A673 (cell line): ENCODE measurements at regions not wholly inside any gene's neighbourhood (a gene's known extent, or its start where the extent isn't known, plus 50 kb on each side); places are given as distances from the start of the nearest gene placed in this dataset.

Source experiments
- BruUV-seq: library from RNA; stranded (reverse); fragments of 400-500 nt; replicated peaks from 2 replicates; lab custom pipeline; 2021; lab: Mats Ljungman, UMichigan
- CTCF ChIA-PET: fragments of 300-600 bp; sonication (Branson Sonifier 250); formaldehyde crosslinking; loops from one replicate; lab custom pipeline; 2022; ENCODE audit warnings: antibody characterized with exemption; lab: Charles Lee
- POLR2A ChIA-PET: fragments of 300-600 bp; sonication (Branson Sonifier 250); formaldehyde crosslinking; loops from one replicate; lab custom pipeline; 2022; ENCODE audit warnings: antibody characterized with exemption; ENCODE audit not compliant: low non-redundant PET; lab: Charles Lee
- DNase-seq: peaks from one replicate; pipeline ENCODE4 v3.0.0-alpha.2; 2015; ENCODE audit warnings: low spot score
- H3K27ac ChIP-seq: fragments of 200-600 bp; sonication (generic); 2 replicates; pipeline ENCODE4 v1.5.1; 2016; ENCODE audit warnings: mixed run types, low read depth, mild to moderate bottlenecking, mixed read lengths, antibody characterized with exemption, low read length; ENCODE audit not compliant: poor library complexity, severe bottlenecking
- H3K27me3 ChIP-seq: fragments of 200-600 bp; sonication (generic); replicated peaks from 2 replicates; pipeline ENCODE4 v1.6.1; 2017; ENCODE audit warnings: mixed run types, low read depth, mild to moderate bottlenecking, mixed read lengths, antibody characterized with exemption, low read length; ENCODE audit not compliant: insufficient read depth, poor library complexity
- H3K36me3 ChIP-seq: fragments of 200-600 bp; sonication (generic); 2 replicates; pipeline ENCODE4 v1.6.1; 2016; ENCODE audit warnings: mixed run types, mild to moderate bottlenecking, mixed read lengths, antibody characterized with exemption, low read length; ENCODE audit not compliant: insufficient read depth, poor library complexity, severe bottlenecking
- H3K4me1 ChIP-seq: fragments of 200-600 bp; sonication (generic); 2 replicates; pipeline ENCODE4 v1.6.1; 2017; ENCODE audit warnings: mixed run types, mild to moderate bottlenecking, mixed read lengths, antibody characterized with exemption, low read length; ENCODE audit not compliant: insufficient read depth, poor library complexity, severe bottlenecking
- H3K4me3 ChIP-seq: fragments of 200-600 bp; sonication (generic); 2 replicates; pipeline ENCODE4 v1.5.1; 2016; ENCODE audit warnings: low read depth, mixed run types, mild to moderate bottlenecking, mixed read lengths, low read length; ENCODE audit not compliant: poor library complexity, severe bottlenecking
- H3K9me3 ChIP-seq: fragments of 200-600 bp; sonication (generic); 2 replicates; pipeline ENCODE4 v1.6.1; 2016; ENCODE audit warnings: mixed run types, low read depth, mild to moderate bottlenecking, mixed read lengths, antibody characterized with exemption, low read length; ENCODE audit not compliant: poor library complexity, severe bottlenecking
- CTCF ChIP-seq: fragments of 300-800, 200-600 bp; sonication (generic); conservative IDR thresholded peaks from 2 replicates; pipeline ENCODE4 v1.5.1; 2017; ENCODE audit warnings: low read depth, mild to moderate bottlenecking, antibody characterized with exemption, low read length, moderate library complexity, mixed read lengths
- EZH2 ChIP-seq: fragments of 200-600 bp; sonication (generic); IDR thresholded peaks from 2 replicates; pipeline ENCODE4 v1.6.1; 2017; ENCODE audit warnings: borderline replicate concordance, low read depth, mild to moderate bottlenecking, mixed read lengths, antibody characterized with exemption, low read length; ENCODE audit not compliant: poor library complexity, severe bottlenecking
- intact Hi-C: fragments of 100-400 bp; cut with micrococcal nuclease; formaldehyde crosslinking; loops from one replicate; pipeline ENCODE4 v1.10.0; 2022; ENCODE audit not compliant: unreplicated experiment

GRCh38 chr11:130616573-130616972 lies 168.1 kb downstream of the ADAMTS15 start:
- TF ChIP-seq EZH2 (no peak), CTCF (no peak)
- Histone ChIP-seq H3K27me3 (peaks cover 9% of the 10 kb centered on the region), H3K4me1 (no peaks in the 10 kb centered on the region), H3K4me3 (no peak overlapping the region), H3K9me3 (no peaks in the 10 kb centered on the region), H3K36me3 (no peaks in the 10 kb centered on the region), H3K27ac (no peak overlapping the region)
- ChIA-PET POLR2A (no interaction called here), CTCF (no interaction called here)
- intact Hi-C loops = no loop called here
- no TSS peak for BruUV-seq
- no peak for DNase-seq

GRCh38 chr11:130617001-130617400 lies 168.6 kb downstream of the ADAMTS15 start:
- TF ChIP-seq EZH2 (no peak), CTCF (no peak)
- no peaks in the 10 kb centered on the region for H3K9me3 ChIP-seq
- H3K27ac ChIP-seq = no peak overlapping the region
- ChIA-PET POLR2A (no interaction called here), CTCF (no interaction called here)
- H3K36me3 ChIP-seq = no peaks in the 10 kb centered on the region
- H3K4me1 ChIP-seq = no peaks in the 10 kb centered on the region
- intact Hi-C loops = no loop called here
- H3K27me3 ChIP-seq = peaks cover 9% of the 10 kb centered on the region
- H3K4me3 ChIP-seq = no peak overlapping the region
- no TSS peak for BruUV-seq
- DNase-seq = no peak

DNA sequence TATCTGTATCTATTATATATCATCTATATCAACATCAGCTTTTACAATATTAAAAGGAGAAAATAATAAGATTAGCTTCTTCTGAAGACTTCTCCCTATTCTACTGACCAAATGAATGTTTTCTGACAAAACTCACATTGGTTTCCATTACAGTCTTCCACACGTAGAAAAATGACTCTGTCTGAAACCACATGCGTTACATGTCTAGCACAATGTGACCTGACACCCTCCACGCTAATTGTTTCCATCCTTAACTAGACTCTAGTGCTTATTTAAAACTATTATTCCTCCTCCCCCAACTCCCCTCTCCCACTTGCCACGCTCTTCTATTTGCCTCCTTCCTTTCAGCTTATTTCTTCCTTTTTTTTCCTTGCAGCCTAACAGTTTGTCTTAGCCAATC lies 172.1 kb downstream of the ADAMTS15 start:
- CTCF ChIA-PET = no interaction called here
- no peaks in the 10 kb centered on the region for H3K36me3 ChIP-seq
- H3K9me3 ChIP-seq = no peaks in the 10 kb centered on the region
- POLR2A ChIA-PET = no interaction called here
- no peak overlapping the region for H3K4me3 ChIP-seq
- H3K27ac ChIP-seq = no peak overlapping the region
- H3K4me1 ChIP-seq = no peaks in the 10 kb centered on the region
- no peak for TF ChIP-seq EZH2
- TF ChIP-seq CTCF = no peak
- intact Hi-C loops = no loop called here
- DNase-seq = no peak
- peaks cover 3% of the 10 kb centered on the region for H3K27me3 ChIP-seq
- no TSS peak for BruUV-seq
